A549 (cell line): ENCODE measurements at regions not wholly inside any gene's neighbourhood (a gene's known extent, or its start where the extent isn't known, plus 50 kb on each side); places are given as distances from the start of the nearest gene placed in this dataset.

Experiments used
- ATAC-seq, 2 experiments: fragments of 200-7000 bp in 1 of 2; fragments of >200 bp in 1 of 2; cut with Nextera tagmentation in 1 of 2; cut with Tn5 transposase in 1 of 2; 3 replicates each; pipeline versions ENCODE4 v1.8.0 to v1.9.1; 2018 to 2020; ENCODE audit warnings: mild to moderate bottlenecking in 1 of 2, moderate library complexity in 1 of 2
- CTCF ChIA-PET: fragments of 300-600 bp; sonication (Branson Sonifier 250); formaldehyde crosslinking; extraction: SDS; loops from one replicate; lab custom pipeline; 2021; ENCODE audit warnings: antibody characterized with exemption, inconsistent platforms; lab: Yijun Ruan, JAX
- POLR2A ChIA-PET: fragments of 350-600 bp; formaldehyde crosslinking; extraction: SDS; loops from one replicate; lab custom pipeline; 2021; ENCODE audit warnings: antibody characterized with exemption, inconsistent platforms; lab: Yijun Ruan, JAX
- DNase-seq, 2 experiments: peaks; one replicate each; pipeline versions ENCODE4 v3.0.0 to v3.0.0-alpha.2; 2011 to 2016; ENCODE audit warnings: low read depth in 1 of 2, low spot score in 1 of 2
- FAIRE-seq: peaks from 2 replicates; lab custom pipeline; 2011; peaks lifted over from hg19 to GRCh38; lab: Jason Lieb, UNC
- H3K27ac ChIP-seq, 2 experiments: fragments of >200 bp; sonication (Bioruptor Twin); formaldehyde crosslinking; 3 replicates each; pipeline ENCODE4 v1.5.1; 2016 to 2017
- H3K4me1 ChIP-seq: fragments of >200 bp; sonication (Bioruptor Twin); formaldehyde crosslinking; 3 replicates; pipeline ENCODE4 v1.6.1; 2016
- H3K4me2 ChIP-seq: fragments of >200 bp; sonication (Bioruptor Twin); formaldehyde crosslinking; 3 replicates; pipeline ENCODE4 v1.6.1; 2016
- H3K4me3 ChIP-seq: fragments of >200 bp; sonication (Bioruptor Twin); formaldehyde crosslinking; 3 replicates; pipeline ENCODE4 v1.5.1; 2016
- H3K9me3 ChIP-seq: fragments of >200 bp; sonication (Bioruptor Twin); formaldehyde crosslinking; 3 replicates; pipeline ENCODE4 v1.6.1; 2016
- BCL3 ChIP-seq: fragments of >200 bp; sonication (Bioruptor Twin); formaldehyde crosslinking; IDR thresholded peaks from 3 replicates; pipeline ENCODE4 v1.6.1; 2016
- CBX2 ChIP-seq: fragments of 200-600 bp; sonication (generic); IDR thresholded peaks from 2 replicates; pipeline ENCODE4 v1.6.1; 2016; ENCODE audit warnings: low read depth, mild to moderate bottlenecking, borderline replicate concordance
- CEBPB ChIP-seq, 2 experiments: fragments of >200 bp in 1 of 2; sonication (Bioruptor Twin) in 1 of 2; formaldehyde crosslinking in 1 of 2; IDR thresholded peaks; 2 replicates each; pipeline ENCODE4 v1.6.1; 2012 to 2016
- CHD2 ChIP-seq: fragments of 150-350 bp; IDR thresholded peaks from 2 replicates; pipeline ENCODE4 v1.6.1; 2014; ENCODE audit warnings: low read length; ENCODE audit not compliant: partially characterized antibody
- EHF ChIP-seq: fragments of 250-450 bp; sonication (Bioruptor Pico); IDR thresholded peaks from 2 replicates; pipeline ENCODE4 v1.5.0; 2020; ENCODE audit warnings: mild to moderate bottlenecking
- EP300 ChIP-seq, 2 experiments: fragments of >200 bp; sonication (Bioruptor Twin); formaldehyde crosslinking; IDR thresholded peaks; 2 replicates in 1 of 2; 3 replicates in 1 of 2; pipeline ENCODE4 v1.6.1; 2016 to 2017
- ESRRA ChIP-seq: fragments of 150-350 bp; IDR thresholded peaks from 2 replicates; pipeline ENCODE4 v1.6.1; 2014; ENCODE audit warnings: mild to moderate bottlenecking, low read length, borderline replicate concordance
- FOXS1 ChIP-seq: fragments of 250-450 bp; sonication (Bioruptor Pico); IDR thresholded peaks from 2 replicates; pipeline ENCODE4 v1.5.0; 2020; ENCODE audit warnings: mild to moderate bottlenecking, moderate library complexity
- GATA3 ChIP-seq: IDR thresholded peaks from 2 replicates; pipeline ENCODE4 v1.6.1; 2012; ENCODE audit warnings: borderline replicate concordance
- HEYL ChIP-seq: fragments of 250-450 bp; sonication (Bioruptor Pico); IDR thresholded peaks from 2 replicates; pipeline ENCODE4 v1.8.0; 2021; ENCODE audit warnings: mild to moderate bottlenecking, moderate library complexity
- HOXB13 ChIP-seq: fragments of 250-450 bp; sonication (Bioruptor Pico); IDR thresholded peaks from 2 replicates; pipeline ENCODE4 v1.5.0; 2020; ENCODE audit warnings: low read depth, mild to moderate bottlenecking, moderate library complexity
- HOXB5 ChIP-seq: fragments of 250-450 bp; sonication (Bioruptor Pico); IDR thresholded peaks from 2 replicates; pipeline ENCODE4 v1.5.0; 2020; ENCODE audit warnings: mild to moderate bottlenecking, moderate library complexity
- MAX ChIP-seq: IDR thresholded peaks from 2 replicates; pipeline ENCODE4 v1.6.1; 2012
- MAZ ChIP-seq: fragments of 150-350 bp; IDR thresholded peaks from 2 replicates; pipeline ENCODE4 v1.6.1; 2014; ENCODE audit warnings: antibody characterized with exemption, low read depth, low read length, borderline replicate concordance
- MYC ChIP-seq: IDR thresholded peaks from 2 replicates; pipeline ENCODE4 v1.6.1; 2012; ENCODE audit warnings: mild to moderate bottlenecking, inconsistent platforms, low read length, improper control_type of control experiment, borderline replicate concordance
- NR3C1 ChIP-seq: fragments of >200 bp; sonication (Bioruptor Twin); formaldehyde crosslinking; IDR thresholded peaks from 3 replicates; pipeline ENCODE4 v1.6.1; 2017
- POLR2AphosphoS2 ChIP-seq: conservative IDR thresholded peaks from 2 replicates; pipeline ENCODE4 v1.6.1; 2012; ENCODE audit warnings: low read length, improper control_type of control experiment, inconsistent platforms
- RAD21 ChIP-seq, 2 experiments: fragments of >200 bp in 1 of 2; sonication (Bioruptor Twin) in 1 of 2; formaldehyde crosslinking in 1 of 2; IDR thresholded peaks in 1 of 2; conservative IDR thresholded peaks in 1 of 2; 2 replicates in 1 of 2; 3 replicates in 1 of 2; pipeline ENCODE4 v1.6.1; 2012 to 2018; ENCODE audit warnings: inconsistent platforms in 1 of 2
- RCOR1 ChIP-seq: fragments of 150-350 bp; IDR thresholded peaks from 2 replicates; pipeline ENCODE4 v1.6.1; 2014; ENCODE audit warnings: antibody characterized with exemption, low read length, low read depth
- RFX5 ChIP-seq: fragments of 450-650 bp; IDR thresholded peaks from 2 replicates; pipeline ENCODE4 v1.7.1; 2014; ENCODE audit warnings: antibody characterized with exemption, mild to moderate bottlenecking, moderate library complexity
- SREBF2 ChIP-seq: fragments of 450-650 bp; IDR thresholded peaks from 2 replicates; pipeline ENCODE4 v1.6.1; 2014; ENCODE audit warnings: mild to moderate bottlenecking, moderate library complexity
- USF2 ChIP-seq: fragments of 450-650 bp; IDR thresholded peaks from 2 replicates; pipeline ENCODE4 v1.6.1; 2014; ENCODE audit warnings: antibody characterized with exemption
- ZC3H11A ChIP-seq: fragments of 450-650 bp; IDR thresholded peaks from 2 replicates; pipeline ENCODE4 v1.6.1; 2014; ENCODE audit warnings: antibody characterized with exemption, mild to moderate bottlenecking
- ZSCAN20 ChIP-seq: fragments of 250-450 bp; sonication (Bioruptor Pico); IDR thresholded peaks from 2 replicates; pipeline ENCODE4 v1.8.0; 2022; ENCODE audit warnings: mild to moderate bottlenecking, moderate library complexity
- WGBS: methylation state at CpG from one replicate; pipeline ENCODE4 v1.1.6; 2017; ENCODE audit errors: missing lambda C conversion rate; 5-methylcytosine and 5-hydroxymethylcytosine counted together
- TF ChIP-seq, protein P1 (sequence below): fragments of 200-600 bp; sonication (generic); IDR thresholded peaks from 2 replicates; pipeline ENCODE4 v1.6.1; 2016; ENCODE audit warnings: antibody characterized with exemption, mild to moderate bottlenecking, moderate library complexity
- TF ChIP-seq, protein P2 (sequence below): fragments of >200 bp; sonication (Bioruptor Twin); formaldehyde crosslinking; IDR thresholded peaks from 2 replicates; pipeline ENCODE4 v1.6.1; 2016

DNA sequence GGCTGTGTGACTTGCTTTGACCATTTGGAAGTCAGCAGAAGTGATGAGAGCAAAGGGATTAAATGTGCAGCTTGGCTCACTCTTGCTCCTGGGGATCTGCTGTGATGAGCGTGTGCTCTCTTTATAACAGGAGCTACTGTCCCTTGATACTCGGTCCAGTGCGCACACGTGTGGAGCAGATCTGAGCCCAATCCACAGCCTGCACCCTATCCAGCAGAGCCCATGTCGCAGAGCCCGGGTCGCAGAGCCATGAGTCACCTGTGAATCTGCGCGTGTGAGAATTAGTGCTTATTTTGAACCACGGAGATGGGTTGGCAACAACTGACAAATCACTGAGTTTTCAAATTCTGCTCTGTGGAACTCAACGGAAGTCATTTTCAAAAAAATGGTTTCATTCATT, 291.0 kb upstream of the SULF2 start:
- H3K27ac ChIP-seq = no peak overlapping the region
- no peaks in the 10 kb centered on the region; the same call in 2 of the 3 replicates for H3K9me3 ChIP-seq
- H3K4me3 ChIP-seq = no peak overlapping the region
- H3K4me1 ChIP-seq = no peaks in the 10 kb centered on the region
- ATAC-seq (no peak), DNase-seq (no peak), FAIRE-seq (no peak)
- CTCF ChIA-PET = no interaction called here
- POLR2A ChIA-PET = no interaction called here
- H3K4me2 ChIP-seq = no peak overlapping the region
- TF ChIP-seq MYC (no peak), HOXB5 (CRISPR knock-in tag) (no peak), POLR2AphosphoS2 (no peak), HEYL (CRISPR knock-in tag) (no peak), CBX2 (no peak), EP300 (IDR thresholded peaks at IDR 0.05) (no peak), USF2 (no peak), RCOR1 (no peak), FOXS1 (CRISPR knock-in tag) (no peak), ESRRA (no peak), GATA3 (no peak)
- WGBS = 49% methylated on average over 11 of the region's 11 CpGs

DNA sequence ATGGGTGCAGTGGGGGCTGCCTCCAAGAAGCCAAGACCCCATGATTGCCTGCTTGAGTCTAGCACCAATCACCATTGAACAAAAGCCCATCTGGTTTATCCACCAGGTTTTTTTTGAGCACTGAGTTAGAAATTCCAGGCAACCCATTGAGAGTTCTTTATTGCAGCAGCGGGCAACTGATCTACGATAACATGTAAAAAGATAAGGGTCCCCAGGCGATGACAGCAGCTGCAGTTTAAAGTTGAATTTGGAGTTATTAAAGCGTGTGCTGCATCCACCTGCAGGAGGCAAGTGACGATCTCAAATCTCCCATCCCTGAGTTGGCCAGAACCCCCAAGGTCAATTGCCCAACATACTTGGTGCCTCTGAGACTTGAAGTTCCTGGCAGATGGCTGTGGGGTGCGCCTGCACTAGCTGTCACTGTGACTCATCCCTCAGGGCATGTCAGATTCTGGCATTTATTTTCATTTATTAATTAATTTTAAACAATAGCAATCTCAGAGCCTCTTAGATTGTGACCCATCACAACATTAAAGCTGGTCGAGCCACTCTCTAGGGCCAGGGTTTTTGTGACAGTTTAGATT, 290.4 kb upstream of the SULF2 start:
- no peak for DNase-seq
- Histone ChIP-seq H3K4me3 (no peak overlapping the region), H3K4me1 (no peaks in the 10 kb centered on the region), H3K27ac (no peak overlapping the region), H3K4me2 (no peak overlapping the region), H3K9me3 (no peaks in the 10 kb centered on the region; the same call in 2 of the 3 replicates)
- no peak for FAIRE-seq
- TF ChIP-seq POLR2AphosphoS2 = no peak
- TF ChIP-seq RAD21 (conservative IDR thresholded peaks at IDR 0.05 in 1 of 2, IDR thresholded peaks at IDR 0.05 in 1 of 2) = no peak
- TF ChIP-seq, protein P1, sequence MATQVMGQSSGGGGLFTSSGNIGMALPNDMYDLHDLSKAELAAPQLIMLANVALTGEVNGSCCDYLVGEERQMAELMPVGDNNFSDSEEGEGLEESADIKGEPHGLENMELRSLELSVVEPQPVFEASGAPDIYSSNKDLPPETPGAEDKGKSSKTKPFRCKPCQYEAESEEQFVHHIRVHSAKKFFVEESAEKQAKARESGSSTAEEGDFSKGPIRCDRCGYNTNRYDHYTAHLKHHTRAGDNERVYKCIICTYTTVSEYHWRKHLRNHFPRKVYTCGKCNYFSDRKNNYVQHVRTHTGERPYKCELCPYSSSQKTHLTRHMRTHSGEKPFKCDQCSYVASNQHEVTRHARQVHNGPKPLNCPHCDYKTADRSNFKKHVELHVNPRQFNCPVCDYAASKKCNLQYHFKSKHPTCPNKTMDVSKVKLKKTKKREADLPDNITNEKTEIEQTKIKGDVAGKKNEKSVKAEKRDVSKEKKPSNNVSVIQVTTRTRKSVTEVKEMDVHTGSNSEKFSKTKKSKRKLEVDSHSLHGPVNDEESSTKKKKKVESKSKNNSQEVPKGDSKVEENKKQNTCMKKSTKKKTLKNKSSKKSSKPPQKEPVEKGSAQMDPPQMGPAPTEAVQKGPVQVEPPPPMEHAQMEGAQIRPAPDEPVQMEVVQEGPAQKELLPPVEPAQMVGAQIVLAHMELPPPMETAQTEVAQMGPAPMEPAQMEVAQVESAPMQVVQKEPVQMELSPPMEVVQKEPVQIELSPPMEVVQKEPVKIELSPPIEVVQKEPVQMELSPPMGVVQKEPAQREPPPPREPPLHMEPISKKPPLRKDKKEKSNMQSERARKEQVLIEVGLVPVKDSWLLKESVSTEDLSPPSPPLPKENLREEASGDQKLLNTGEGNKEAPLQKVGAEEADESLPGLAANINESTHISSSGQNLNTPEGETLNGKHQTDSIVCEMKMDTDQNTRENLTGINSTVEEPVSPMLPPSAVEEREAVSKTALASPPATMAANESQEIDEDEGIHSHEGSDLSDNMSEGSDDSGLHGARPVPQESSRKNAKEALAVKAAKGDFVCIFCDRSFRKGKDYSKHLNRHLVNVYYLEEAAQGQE = no peak
- TF ChIP-seq FOXS1 (CRISPR knock-in tag) = no peak
- TF ChIP-seq CHD2 = no peak
- no peak for TF ChIP-seq EHF (CRISPR knock-in tag)
- no peak for TF ChIP-seq MAX
- no peak for TF ChIP-seq HOXB5 (CRISPR knock-in tag)
- no peak for TF ChIP-seq RFX5
- TF ChIP-seq, protein P2, sequence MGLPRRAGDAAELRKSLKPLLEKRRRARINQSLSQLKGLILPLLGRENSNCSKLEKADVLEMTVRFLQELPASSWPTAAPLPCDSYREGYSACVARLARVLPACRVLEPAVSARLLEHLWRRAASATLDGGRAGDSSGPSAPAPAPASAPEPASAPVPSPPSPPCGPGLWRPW = no peak
- TF ChIP-seq CEBPB (IDR thresholded peaks at IDR 0.05) = no peak
- TF ChIP-seq ZC3H11A = no peak
- TF ChIP-seq MAZ = no peak
- TF ChIP-seq ZSCAN20 = no peak
- no peak for TF ChIP-seq SREBF2
- no peak for TF ChIP-seq EP300 (IDR thresholded peaks at IDR 0.05)
- TF ChIP-seq NR3C1 = no peak
- TF ChIP-seq RCOR1 = no peak
- no peak for TF ChIP-seq HOXB13 (CRISPR knock-in tag)
- no peak for TF ChIP-seq BCL3
- WGBS = 5% methylated on average over 6 of the region's 7 CpGs
- ChIA-PET CTCF (no interaction called here), POLR2A (no interaction called here)
- no peak for ATAC-seq
